ENCODE measurements at regions not wholly inside any gene's neighbourhood (a gene's known extent, or its start where the extent isn't known, plus 50 kb on each side); places are given as distances from the start of the nearest gene placed in this dataset.

- H3K4me1 ChIP-seq (ENCODE audit: control insufficient read depth in 1 of 2, insufficient read depth in 1 of 2, low read depth in 1 of 2, low read length in 1 of 2), result no peaks in the 10 kb centered on the region
- no peak overlapping the region for H3K4me3 ChIP-seq (ENCODE audit: low read depth in 1 of 2, low read length in 1 of 2)
- H3K27me3 ChIP-seq, result no peaks in the 10 kb centered on the region
- TF ChIP-seq CTCF (IDR thresholded peaks at IDR 0.05), result no peak
- H3K27ac ChIP-seq, result no peak overlapping the region
- no peaks in the 10 kb centered on the region for H3K36me3 ChIP-seq
- no peaks in the 10 kb centered on the region for H3K9me3 ChIP-seq
These were observed 62.5 kb upstream of the TMEM132D start for GRCh38 chr12:129966146-129966995.

GRCh38 chr12:129971721-129972120 lies 67.9 kb upstream of the TMEM132D start:
- H3K9me3 ChIP-seq, result no peaks in the 10 kb centered on the region
- H3K27ac ChIP-seq, result no peak overlapping the region
- no peaks in the 10 kb centered on the region for H3K36me3 ChIP-seq
- TF ChIP-seq CTCF (IDR thresholded peaks at IDR 0.05), result no peak
- H3K4me3 ChIP-seq (ENCODE audit: low read depth in 1 of 2, low read length in 1 of 2), result no peak overlapping the region
- no peaks in the 10 kb centered on the region for H3K27me3 ChIP-seq
- no peaks in the 10 kb centered on the region for H3K4me1 ChIP-seq (ENCODE audit: control insufficient read depth in 1 of 2, insufficient read depth in 1 of 2, low read depth in 1 of 2, low read length in 1 of 2)

GRCh38 chr12:129973236-129973961 lies 69.6 kb upstream of the TMEM132D start:
- Histone ChIP-seq H3K4me3 (ENCODE audit: low read depth in 1 of 2, low read length in 1 of 2) (no peak overlapping the region), H3K4me1 (ENCODE audit: control insufficient read depth in 1 of 2, insufficient read depth in 1 of 2, low read depth in 1 of 2, low read length in 1 of 2) (no peaks in the 10 kb centered on the region), H3K36me3 (no peaks in the 10 kb centered on the region), H3K27ac (no peak overlapping the region), H3K27me3 (no peaks in the 10 kb centered on the region), H3K9me3 (no peaks in the 10 kb centered on the region)
- no peak for TF ChIP-seq CTCF (IDR thresholded peaks at IDR 0.05)

GRCh38 chr12:129984106-129984505 lies 80.3 kb upstream of the TMEM132D start:
- H3K27me3 ChIP-seq, result no peaks in the 10 kb centered on the region
- no peaks in the 10 kb centered on the region for H3K9me3 ChIP-seq
- H3K36me3 ChIP-seq, result no peaks in the 10 kb centered on the region
- no peak for TF ChIP-seq CTCF (IDR thresholded peaks at IDR 0.05)
- no peak overlapping the region for H3K27ac ChIP-seq
- no peaks in the 10 kb centered on the region for H3K4me1 ChIP-seq (ENCODE audit: control insufficient read depth in 1 of 2, insufficient read depth in 1 of 2, low read depth in 1 of 2, low read length in 1 of 2)
- no peak overlapping the region for H3K4me3 ChIP-seq (ENCODE audit: low read depth in 1 of 2, low read length in 1 of 2)

GRCh38 chr12:129987841-129988240 lies 84.0 kb upstream of the TMEM132D start:
- no peak overlapping the region for H3K27ac ChIP-seq
- TF ChIP-seq CTCF (IDR thresholded peaks at IDR 0.05), result no peak
- H3K4me3 ChIP-seq (ENCODE audit: low read depth in 1 of 2, low read length in 1 of 2), result no peak overlapping the region
- H3K9me3 ChIP-seq, result no peaks in the 10 kb centered on the region
- H3K27me3 ChIP-seq, result no peaks in the 10 kb centered on the region
- H3K4me1 ChIP-seq (ENCODE audit: control insufficient read depth in 1 of 2, insufficient read depth in 1 of 2, low read depth in 1 of 2, low read length in 1 of 2), result no peaks in the 10 kb centered on the region
- no peaks in the 10 kb centered on the region for H3K36me3 ChIP-seq
